HG03095 (cell line): ENCODE measurements at regions not wholly inside any gene's neighbourhood (a gene's known extent, or its start where the extent isn't known, plus 50 kb on each side); places are given as distances from the start of the nearest gene placed in this dataset.

Experiments used
- ATAC-seq: cut with Tn5 transposase; IDR thresholded peaks from one replicate; pipeline ENCODE4 v1.9.1; 2021; ENCODE audit warnings: moderate library complexity; ENCODE audit not compliant: unreplicated experiment

- ATAC-seq = no peak
Measured at GRCh38 chr2:181185421-181185820, 205.0 kb downstream of the UBE2E3 start.

GRCh38 chr2:181185948-181186347 is 205.5 kb downstream of the UBE2E3 start:
- no peak for ATAC-seq

- no peak for ATAC-seq
Measured at GRCh38 chr2:181188605-181189004, 208.2 kb downstream of the UBE2E3 start.

- ATAC-seq = no peak
Measured at GRCh38 chr2:181189951-181190350, 209.5 kb downstream of the UBE2E3 start.

GRCh38 chr2:181190711-181191110 is 210.3 kb downstream of the UBE2E3 start:
- ATAC-seq = no peak

- ATAC-seq = no peak
Measured at GRCh38 chr2:181193550-181193949, 213.1 kb downstream of the UBE2E3 start.

- no peak for ATAC-seq
Measured at GRCh38 chr2:181196401-181196800, 216.0 kb downstream of the UBE2E3 start.

DNA sequence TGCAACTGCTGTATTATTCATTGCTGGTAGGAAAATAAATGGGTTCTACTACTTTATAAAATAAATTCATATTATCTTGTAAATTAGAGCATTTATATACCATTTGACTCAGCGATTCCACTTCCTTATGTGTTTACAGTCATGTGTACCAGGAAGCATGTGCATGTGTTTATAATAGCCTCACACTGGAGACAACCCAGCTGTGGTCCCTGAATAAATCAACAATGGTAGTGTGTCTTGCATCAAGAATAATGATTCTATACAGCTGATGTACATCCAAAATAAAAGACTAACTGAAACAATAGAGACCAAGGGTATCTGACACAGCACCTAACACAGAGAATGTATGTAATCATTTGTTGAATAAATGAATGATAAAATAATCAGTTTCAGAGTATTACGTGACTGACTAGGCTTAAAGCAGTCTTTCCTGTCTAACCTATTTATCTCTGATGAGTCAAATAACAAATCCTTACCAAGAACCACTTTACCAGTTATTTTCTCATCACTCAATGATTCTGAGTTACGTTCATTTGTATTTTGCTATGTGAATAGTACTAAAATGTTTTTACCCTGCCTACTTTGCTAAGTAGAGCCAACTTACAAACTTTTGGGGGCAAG is 216.8 kb downstream of the UBE2E3 start:
- ATAC-seq = no peak

GRCh38 chr2:181198183-181198864 is 217.9 kb downstream of the UBE2E3 start:
- no peak for ATAC-seq

- ATAC-seq = no peak
Measured at GRCh38 chr2:181203412-181203811, 223.0 kb downstream of the UBE2E3 start.

GRCh38 chr2:181203916-181204315 is 223.5 kb downstream of the UBE2E3 start:
- ATAC-seq = no peak

DNA sequence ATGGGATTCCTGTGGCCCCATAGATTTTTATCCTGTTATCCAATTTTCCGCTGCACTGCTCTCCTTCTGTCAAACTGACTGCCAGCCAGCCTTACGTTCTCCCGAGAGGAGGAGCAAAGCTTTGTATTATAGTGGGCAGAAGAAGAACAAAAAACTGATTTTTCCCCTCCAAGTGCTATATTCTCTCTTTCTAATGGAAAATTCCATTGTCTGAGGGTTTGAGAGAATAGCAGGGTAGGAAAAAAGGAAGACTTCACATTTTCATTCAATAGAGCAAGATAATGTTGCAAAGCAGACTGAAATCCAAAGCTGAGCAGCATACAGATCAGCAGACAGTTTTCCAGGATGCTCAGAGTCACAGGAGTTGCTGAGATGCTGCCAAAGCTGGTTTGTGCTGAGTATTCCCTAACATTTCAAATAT is 238.0 kb downstream of the UBE2E3 start:
- ATAC-seq = no peak

- ATAC-seq = no peak
Measured at GRCh38 chr2:181223234-181223633, 234.0 kb upstream of the ITGA4 start.

DNA sequence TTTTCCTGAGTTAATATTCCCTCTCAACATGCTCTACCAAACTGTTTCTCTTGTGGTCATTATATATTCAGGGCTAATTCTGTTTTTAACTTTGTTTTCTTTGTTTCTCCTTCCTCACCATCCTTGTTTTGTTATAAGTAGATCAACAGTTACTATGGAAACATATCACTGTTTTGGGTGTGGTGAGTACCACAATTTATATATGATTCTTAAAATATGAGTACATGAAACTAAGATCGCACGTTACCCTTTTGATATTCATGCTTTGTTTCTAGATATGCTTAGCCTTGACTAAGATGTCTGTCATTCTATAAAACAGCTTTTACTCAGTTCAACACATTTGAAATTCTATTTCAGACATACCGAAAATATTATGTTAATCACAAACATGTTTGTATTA is 232.3 kb upstream of the ITGA4 start:
- no peak for ATAC-seq

DNA sequence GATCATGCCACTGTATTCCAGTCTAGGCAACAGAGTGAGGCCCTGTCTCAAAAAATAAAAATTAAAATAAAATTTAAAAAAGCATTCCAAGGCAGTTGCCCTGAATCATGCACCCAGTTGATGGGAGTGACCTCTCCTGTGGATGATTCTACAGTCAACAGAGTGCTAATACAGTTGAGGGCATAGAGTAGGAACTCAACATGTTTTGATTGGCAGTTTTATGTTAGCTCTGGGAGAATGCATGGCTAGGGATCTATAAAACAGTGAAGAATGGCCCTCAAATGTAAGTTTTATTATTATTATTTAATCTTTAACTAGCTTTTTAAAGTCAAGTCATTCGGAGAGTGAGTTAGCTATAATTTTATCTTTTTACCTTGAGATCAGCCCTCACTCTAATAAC is 228.5 kb upstream of the ITGA4 start:
- no peak for ATAC-seq

DNA sequence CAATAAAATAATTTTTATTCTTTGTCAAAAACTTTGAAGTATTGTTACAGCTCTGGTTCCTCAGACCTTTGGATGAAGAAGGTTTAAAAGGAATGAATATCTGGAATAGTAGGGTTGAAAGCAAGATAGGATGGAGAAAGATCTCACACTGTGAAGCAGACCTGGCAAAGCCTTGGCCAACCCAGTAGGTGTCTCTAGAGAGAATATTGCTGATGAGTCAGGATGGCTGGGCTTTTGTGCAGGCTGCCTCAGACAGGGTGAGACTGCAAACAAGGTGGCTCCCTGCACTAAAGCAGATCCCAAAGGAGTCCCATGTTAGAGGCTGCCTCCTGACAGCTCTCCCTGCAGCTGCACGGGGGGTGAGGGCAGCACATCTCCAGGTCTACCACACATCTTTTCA is 226.0 kb upstream of the ITGA4 start:
- ATAC-seq = no peak

DNA sequence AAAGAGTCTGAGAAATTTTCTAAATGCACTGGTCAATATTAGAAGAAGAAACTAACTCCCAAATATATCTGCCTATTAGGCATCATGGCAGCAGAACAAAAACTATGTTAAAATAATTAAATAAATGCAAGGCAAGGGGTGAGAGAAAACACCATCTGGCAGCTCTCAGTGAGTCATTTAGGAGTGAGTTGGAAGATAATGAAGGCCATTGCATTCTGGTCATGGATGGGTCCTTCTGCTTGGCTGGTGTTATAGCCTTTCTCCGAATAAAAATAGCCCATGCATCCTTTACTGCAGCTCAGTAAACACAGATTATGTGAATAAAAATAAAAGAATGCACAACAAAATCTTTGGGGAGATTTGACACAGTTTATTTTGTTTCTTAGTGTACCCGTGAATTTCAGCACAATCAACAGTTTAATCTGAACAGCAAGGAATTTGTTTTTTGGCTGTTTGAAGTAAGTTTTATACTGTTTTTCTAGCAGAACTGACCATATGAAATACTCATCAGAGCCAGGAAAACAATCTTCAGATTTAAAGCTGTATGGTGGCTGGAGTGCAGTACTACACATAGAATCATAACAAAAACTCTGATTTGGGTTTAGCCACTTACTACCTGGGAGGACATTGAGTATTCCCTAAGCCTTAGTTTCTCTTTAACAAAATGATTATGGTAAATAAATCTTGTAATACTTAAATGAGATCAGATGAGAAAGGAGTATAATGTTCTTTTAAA is 225.1 kb upstream of the ITGA4 start:
- no peak for ATAC-seq

DNA sequence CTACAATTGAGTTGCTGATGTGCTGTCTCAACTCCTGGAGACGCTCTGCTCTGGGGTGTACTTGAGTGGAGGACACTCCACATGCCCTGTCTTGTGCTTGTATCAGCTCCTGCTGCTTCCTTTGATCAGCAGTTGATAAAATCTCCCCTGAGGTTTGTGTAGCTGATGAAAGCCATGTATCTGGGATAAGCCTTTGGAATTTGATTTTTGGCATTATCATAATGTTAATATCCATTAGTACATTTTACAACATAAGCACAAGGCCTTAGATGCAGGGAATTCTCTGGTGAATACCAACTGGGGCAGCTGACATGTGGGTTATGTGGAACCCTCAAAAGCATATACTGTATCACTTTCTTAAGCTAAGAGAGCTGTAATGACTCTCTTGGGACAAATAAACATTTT is 222.7 kb upstream of the ITGA4 start:
- no peak for ATAC-seq

- no peak for ATAC-seq
Measured at GRCh38 chr2:181235011-181235410, 222.2 kb upstream of the ITGA4 start.

- ATAC-seq = peak; percentile 97
Measured at GRCh38 chr2:181235683-181236459, 221.3 kb upstream of the ITGA4 start.

- ATAC-seq = no peak
Measured at GRCh38 chr2:181239201-181239799, 217.9 kb upstream of the ITGA4 start.
